ENCODE measurements at regions not wholly inside any gene's neighbourhood (a gene's known extent, or its start where the extent isn't known, plus 50 kb on each side); places are given as distances from the start of the nearest gene placed in this dataset.
A peak's percentile ranks its signal among the peaks of the same experiment; 100 is the strongest.

DNA sequence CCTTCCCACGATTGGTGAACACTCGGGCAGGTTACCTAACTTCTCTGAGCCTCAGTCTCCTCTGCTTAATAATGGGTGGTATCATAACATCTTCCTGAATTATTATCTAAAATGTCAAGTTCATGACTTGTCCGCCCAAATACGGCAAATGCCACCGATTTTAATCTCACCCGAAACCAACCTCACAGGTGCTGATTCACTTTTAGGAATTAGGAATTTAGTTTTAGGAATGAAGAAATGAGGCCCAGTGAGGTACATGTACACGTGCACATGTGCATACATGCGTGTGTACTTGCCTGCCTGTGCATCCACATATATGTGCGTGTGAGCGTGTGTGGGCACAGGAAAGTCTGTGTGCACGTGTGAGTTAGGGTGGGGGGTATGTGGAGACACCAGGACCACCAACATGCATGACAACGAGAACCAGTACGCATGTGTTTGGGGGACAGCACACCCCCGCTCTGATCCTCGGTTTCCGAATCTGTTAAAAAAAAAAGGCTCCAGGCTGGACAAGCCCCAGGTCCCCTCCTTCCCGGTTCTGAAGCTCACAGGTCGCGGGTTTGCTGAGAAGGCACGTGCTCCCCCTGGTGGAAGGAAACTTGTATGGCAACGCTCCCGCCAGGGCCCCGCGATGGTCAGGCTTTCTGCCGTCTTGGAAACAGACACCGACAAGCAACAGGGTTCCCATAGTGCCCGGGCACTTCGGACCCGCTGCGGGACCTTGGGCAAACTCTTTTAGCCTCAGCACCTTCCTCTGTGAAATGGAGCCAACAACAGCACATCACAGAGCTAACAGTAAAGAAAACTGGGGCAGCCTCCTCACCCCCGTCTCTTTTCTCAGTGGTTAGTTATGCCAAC lies 219.2 kb downstream of the RBFOX3 start:
- DNase-seq = peak; percentile 7 to 37

DNA sequence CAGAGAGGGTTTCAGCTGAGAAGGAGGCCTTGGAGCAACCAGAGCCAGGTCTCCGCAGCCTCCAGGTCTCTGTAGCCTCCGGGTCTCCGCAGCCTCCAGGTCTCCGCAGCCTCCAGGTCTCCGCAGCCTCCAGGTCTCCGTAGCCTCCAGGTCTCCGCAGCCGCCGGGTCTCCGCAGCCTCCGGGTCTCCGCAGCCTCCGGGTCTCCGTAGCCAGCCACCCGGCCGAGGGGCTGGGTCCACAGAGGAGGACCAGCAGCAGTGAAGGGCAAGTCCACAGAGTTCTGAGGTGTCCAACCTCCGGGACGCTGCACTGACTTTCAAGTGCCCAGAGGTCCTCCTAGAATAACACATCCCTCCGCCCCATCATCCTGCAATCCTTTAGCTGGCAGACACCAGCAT lies 221.0 kb downstream of the RBFOX3 start:
- DNase-seq = no peak

DNA sequence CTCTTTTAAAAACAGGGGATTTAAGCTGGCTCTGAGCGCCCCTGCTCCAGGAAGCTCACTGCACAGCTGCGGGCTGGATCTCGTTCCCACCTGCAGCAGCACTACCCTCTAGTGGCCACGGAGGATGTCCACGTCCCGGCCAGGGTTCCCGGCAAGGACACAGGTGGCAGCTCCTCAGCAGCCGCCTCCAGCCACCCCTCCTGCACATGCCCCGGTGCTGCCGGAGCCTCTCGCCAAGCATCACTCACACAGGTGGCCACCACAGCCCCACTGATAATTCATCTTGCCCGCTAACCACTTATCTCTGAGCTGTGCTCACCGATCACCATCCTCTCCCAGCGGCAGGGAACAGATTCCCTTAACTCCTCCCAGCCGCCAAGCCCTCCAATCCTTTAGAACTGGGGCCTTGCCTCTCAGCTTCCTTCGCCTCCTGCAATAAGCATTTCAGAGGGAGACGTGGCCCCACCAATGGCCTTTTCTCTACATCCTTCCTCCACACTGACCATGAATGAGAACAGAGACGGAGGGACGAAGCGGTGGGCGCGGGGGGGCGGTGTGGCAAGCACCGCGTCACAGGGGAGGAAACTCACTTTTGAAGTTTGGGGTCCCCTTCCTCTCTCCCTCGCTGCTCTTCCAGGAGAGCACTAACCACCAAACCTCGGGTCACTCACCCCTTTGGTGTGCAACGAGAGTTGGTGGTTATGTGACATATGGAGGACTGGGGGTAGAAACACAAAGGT lies 222.1 kb downstream of the RBFOX3 start:
- no peak for DNase-seq

DNA sequence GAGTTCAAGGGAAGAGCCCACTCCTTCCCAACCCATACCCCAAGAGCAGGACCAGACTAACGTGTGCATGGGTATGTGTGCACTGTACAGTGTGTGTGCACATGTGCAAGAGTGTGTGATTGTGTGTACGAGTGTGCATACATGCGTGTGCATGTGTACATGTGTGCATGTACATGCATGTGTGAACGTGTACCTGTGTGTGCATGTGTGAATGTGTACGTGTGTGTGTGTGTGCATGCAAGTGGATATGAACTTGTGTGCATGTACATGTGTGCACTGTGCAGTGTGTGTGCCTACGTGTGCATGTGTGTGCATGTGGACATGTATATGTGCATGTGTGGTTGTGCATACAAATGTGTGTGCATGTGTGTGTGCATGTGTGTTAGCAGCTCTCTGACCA lies 223.1 kb downstream of the RBFOX3 start:
- no peak for DNase-seq

DNA sequence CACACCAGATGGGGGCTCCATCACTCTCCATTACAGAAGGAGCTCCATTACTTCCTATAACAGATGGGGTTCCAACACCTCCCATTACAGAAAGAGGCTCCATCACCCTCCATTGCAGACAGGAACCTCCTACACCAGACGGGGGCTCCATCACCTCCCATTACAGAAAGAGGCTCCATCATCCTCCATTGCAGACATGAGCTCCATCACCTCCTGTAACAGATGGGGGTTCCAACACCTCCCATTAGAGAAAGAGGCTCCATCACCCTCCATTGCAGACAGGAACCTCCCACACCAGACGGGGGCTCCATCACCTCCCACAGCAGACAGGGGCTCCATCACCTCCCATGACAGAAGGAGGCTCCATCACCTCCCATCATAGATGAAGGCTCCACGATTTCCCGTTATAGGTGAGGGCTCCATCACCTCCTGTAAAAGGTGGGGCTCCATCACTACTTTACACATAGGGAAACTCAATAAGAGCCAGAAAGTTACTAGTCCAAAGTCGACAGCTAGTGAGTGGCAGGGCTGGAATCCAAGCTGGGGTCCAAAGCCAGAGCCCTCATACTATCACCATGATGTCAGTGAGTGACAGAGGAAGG lies 224.8 kb downstream of the RBFOX3 start:
- DNase-seq = no peak

DNA sequence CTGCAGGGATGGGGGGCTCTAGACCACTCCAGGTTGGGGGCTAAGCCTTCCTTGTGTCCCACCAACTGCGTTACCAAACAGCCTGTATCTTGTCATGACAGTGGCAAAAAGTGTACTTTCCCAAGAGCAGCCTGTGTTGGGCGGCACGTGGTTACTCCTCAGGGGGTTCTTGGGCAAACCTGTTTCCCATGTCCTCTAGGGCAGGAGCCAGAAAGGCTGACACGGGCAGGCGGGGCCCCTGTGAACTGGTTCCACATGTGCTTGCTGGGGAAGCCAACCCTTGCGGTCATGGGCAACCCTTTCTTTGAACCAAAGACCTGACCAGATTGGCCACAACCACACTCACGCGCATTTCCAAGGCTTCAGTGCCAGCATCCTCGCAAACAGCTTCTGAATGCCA lies 228.5 kb downstream of the RBFOX3 start:
- no peak for DNase-seq

DNA sequence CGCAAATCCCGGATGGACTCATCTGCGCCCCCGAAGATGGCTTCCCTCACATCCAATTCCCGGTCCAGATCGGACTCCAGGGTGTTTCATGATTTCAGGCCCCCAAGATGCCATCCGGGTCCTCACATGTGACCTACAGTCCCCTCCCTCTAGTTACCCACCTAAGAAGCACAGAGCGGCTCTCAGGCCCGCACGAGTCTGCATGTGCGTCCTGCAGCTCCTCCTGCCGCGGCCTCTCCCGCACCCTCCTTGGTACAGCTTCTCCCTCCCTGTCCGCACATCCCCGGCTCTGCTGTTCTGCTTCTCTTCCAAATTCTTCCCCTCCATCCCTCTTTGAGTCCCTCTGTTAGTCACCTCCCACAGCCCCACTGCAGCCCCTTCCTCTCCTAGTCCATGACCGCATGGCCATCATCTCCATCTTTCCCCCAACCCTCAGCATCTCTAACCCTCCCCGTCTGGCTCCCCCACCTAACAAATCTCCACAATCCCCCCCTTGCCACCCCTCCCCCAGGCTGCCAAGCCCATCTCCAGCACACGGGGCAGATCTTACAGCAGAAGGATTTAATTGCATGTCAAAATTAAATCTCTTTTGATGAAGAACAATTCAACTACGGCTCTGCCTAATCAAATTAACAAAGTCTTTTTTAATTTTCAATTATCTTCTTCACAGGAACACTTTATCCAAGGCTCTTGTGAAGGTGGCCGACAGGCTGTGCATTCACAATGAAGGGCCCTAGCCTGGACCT lies 231.0 kb downstream of the RBFOX3 start:
- no peak for DNase-seq

DNA sequence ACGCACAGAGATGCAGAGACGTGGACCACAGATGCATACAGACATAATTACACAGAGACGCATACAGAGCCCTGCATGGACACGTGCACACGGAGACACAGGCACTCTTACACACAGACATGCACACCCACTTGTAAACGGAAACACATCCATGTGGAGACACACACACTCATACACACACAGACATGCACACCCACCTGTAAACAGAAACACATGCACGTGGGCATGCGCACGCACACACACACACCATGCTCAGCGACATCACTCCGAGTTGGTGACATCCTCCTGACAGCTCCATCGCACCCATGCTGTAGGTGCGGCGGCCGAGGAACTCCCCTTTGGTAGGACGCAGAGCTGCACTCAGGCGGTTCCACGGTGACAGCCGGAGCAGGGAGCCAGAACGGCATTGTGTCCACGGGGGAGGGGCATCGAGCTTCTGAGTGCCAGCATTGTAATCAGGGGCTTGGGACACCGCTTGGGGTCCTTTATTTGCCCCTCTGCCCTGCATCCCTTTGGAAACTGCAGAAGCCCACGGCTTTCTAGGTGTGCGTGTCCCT lies 233.5 kb downstream of the RBFOX3 start:
- DNase-seq = no peak

DNA sequence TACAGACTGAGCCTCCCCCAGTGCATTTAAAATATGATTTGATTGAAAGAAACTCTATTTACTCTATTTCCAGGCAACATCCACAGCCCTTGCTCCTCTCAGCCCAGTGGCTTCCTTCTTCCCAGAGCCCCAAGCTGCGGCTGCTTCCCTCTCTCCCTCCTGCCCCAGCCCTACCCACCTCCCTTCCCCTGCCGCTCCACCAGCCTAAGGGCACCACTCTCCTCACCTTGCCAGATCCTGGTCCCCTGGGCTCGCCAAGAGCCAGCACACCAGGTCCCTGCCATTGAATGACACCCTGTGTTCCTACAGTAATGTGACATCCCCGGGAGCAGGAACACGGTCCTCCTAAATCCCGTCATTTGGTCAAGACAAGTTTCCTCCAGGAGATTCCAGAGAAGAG lies 236.0 kb downstream of the RBFOX3 start:
- no peak for DNase-seq

DNA sequence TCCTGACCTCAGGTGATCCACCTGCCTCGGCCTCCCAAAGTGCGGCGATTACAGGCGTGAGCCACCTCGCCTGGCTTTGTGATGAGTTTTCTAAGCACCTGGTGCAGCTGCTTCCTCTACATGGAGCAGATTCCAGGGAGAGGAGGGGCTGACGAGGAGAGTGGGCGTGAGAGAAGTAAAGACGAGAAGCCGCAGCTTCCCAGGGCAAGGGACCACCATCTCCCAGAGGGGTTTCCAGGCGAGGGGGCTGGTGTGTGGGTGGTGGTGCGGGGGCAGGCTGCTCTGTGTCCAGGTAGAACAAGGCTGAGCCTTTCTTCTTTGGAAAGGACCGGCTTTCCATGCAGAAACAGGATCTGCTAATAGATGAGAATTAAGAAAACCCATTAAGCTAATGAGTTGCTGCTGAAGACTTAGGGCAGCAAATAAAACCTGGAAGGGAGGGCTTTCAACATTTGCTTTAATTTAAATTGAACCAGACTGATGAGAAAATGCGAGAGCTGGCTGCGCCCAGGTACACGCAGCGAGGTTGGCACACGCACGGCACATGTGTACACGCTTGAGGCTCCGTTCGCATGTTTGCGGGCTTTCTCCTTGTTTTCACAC lies 236.7 kb downstream of the RBFOX3 start:
- no peak for DNase-seq

DNA sequence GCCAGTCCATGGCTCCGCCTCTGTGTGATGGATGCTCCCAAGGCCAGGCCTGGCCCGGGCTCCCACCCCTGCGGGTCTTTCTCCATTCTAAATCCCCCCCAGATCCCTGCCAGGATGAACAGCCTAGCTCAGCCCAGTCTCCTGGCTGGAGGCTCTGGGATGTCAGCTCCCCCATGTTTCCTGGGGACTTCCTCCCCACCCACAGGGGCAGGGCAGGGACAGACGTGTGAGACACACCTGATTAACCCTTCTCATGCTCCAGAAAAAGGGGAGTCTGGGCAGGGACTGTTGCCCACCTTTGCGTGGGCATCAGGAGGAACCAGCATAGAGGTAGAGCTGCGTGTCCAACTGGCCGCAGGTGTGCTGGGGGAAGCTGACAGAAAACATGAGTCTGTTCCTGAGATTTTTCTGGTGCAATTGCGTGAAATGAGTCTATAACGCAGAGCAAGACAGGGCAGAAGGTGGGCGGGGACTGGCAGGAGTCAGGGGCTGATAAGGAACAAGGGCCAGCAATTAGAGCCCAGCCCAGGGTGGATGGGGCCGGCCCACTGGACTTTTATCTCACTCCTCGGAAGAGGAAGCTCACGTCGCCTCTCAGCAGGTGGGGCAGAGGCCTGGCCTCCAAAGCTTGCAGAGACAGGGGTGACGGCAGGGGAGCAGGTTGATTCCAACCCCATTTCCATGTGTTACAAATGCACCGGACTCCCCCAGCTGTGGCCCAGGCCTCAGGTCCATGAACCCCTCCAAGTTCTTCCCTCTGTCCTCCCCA lies 238.2 kb downstream of the RBFOX3 start:
- no peak for DNase-seq

DNA sequence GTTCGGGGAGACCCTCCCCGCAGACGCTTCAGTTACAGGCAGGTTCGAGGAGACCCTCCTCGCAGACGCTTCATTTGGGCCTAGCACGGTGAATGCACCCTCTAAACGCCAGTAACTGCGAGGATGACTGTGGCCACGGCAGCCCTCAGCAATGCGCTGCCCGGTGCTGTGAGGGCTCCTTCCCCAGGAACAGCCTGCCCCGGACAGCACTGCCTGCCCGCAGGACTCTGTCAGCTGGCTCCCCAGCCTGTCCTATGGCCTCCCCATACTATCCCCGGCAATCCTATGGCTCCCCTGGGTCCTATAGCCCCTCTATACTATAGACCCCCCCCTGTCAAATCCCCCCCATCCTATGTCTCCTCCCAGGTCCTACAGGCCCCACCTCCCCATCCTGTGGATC lies 238.9 kb downstream of the RBFOX3 start:
- no peak for DNase-seq

DNA sequence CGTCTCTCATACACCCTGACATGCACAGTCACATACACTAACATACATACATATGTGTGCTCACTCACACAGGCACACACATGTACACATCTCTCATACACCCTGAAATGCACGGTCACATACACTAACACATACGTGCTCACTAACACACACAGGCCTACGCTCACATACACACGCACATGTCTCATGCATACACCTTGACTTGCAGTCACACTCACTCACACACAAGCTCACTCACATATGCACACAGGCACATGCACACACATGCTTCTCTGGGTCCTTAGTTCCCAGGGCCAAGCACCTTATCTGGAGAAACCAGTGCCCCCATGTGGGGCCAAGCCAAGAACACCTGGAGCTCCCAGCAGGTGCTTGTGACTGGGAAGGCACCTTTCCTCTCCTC lies 240.3 kb downstream of the RBFOX3 start:
- DNase-seq = no peak

DNA sequence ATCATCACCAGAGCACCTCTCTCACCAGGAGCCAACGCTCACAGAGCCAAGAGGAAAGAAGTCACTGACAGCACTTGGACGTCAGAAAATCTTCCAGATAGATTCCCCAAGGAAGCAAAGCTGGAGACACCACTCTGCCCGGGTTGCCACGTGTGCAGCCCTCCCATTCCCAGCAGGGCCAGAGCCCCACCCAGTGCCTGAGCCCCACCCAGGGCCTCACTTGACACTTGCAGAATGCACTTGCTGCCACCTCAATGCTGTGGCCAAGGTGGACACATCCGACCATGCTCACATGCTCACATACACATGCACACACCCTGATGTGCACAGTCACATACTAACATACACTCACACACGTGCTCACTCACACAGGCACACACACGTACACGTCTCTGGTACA lies 240.7 kb downstream of the RBFOX3 start:
- DNase-seq = no peak

DNA sequence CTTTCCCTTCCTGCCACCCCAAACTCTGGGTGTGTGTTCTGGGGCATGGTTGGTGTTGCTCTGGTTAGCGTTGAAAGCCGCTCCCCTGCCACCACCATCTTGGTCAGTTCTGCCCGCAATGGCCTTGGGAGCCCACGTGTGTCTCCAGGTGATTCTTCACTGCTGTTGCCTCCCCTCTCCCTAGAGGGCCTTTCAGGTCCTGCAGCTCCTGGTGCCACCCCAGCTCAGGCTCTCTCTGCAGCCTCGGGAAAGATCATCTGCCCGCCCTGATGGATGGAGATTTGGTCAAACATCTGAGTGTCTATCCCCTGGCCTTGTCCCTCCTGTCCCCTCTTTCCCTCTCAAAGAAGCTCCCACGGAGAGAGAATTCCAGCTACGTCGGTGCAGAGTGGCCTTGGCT lies 241.3 kb downstream of the RBFOX3 start:
- DNase-seq = no peak

DNA sequence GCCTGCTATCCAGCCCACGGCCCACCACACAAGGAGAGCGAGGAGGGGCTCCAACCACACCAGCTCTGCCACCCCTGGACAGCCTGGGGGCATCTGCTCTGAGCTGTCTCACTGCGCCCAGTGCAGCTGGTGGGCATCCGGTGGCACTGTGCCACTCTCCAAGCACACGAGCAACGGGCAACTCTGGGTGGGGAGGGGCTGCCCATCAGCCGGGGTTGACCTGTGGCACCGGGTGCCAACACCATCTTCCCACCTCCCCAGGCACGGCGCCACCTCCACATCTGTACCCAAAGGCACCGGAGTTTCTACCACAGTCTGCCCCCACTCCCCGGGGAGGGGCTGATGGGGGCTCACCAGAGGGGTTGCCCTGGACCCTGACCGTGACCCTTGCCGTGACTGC lies 241.8 kb downstream of the RBFOX3 start:
- DNase-seq = no peak

DNA sequence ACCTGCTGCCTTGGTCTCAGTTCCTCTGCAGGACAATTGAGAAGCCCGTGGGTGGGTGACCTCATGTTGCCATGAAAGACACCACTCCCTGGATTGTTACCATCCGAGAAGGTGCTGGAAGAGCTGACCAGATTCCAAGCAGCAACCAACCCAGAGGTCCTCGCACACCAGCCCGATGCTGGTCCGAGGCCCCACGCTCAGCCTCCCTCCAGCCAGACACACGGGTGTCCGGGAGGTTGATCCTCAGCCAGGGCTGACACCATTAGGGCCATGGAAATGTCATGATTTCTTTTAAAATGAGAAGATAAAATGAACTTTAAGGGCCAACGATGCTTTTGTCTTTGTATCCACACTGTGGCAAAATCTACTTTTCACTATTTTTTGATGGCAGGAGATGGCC lies 242.3 kb downstream of the RBFOX3 start:
- no peak for DNase-seq

DNA sequence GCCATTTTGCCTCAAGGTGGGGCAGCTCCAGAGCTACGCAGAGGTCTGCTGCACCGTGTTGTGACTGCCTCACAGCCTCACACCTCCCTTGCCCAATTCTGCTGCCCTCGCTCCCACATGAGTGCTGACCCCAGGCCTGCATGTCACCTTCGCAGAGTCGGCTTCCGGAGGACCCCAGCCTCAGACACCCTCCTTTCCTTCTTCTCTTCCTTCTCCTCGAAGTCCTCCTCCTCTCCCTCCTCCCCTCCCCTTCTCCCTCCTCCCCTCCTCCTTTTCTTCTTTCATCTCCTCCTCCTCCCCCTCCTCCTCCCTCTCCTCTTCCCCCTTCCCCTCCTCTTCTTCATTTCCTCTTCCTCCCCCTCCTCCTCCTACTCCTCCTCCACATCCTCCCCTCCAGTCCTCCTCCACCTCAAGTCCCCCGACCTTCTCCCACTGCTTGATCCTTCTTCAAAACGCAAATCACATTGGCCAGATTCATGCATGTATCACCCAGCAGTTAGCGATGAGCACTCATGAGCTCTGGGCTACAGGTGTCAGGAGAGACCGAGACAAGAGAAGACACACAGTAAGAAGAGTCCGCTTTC lies 243.8 kb downstream of the RBFOX3 start:
- DNase-seq = no peak

DNA sequence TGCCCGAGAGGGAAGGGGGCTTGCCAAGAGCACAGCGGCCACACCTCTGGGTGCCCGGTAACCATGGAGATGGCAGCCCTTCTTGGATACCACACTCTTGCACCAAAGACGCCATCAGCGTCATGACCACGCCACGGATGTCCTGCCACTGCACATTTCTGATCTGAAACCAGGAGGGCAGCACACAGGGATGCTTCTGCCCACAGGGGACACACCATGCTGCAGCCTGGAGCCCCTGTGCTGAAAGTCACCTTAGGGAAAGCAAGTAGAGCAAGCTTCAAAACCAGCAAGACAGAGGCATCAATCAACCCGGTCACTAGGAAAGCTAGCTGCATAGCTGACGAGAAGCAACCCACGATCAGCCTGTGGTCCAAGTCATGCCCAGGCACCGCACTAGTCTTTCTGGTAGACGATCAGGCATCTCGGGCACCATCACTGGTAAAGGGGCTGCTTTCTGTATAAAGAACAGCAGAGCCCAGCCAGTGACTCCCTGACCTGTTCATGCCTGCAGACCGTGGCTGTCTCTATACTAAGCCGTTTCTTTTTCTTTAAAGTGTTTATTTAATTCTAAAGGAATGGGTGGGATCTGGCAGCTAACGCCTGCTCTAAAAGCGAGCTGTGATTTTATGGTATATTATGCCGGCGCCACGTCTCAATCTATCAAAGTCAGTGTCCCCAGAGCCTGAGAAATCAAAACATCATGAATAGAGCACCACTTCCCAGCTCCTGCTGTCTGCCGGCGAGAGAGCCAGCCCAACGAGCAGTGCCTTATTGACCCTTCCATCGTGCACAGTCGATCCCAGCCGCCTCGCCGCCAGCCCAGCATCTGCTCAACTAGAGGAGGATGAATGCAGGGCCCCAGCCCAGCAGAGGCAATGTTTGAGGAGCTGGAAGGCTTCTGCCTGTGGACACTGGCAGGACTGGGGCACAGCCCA lies 244.7 kb downstream of the RBFOX3 start:
- no peak for DNase-seq

DNA sequence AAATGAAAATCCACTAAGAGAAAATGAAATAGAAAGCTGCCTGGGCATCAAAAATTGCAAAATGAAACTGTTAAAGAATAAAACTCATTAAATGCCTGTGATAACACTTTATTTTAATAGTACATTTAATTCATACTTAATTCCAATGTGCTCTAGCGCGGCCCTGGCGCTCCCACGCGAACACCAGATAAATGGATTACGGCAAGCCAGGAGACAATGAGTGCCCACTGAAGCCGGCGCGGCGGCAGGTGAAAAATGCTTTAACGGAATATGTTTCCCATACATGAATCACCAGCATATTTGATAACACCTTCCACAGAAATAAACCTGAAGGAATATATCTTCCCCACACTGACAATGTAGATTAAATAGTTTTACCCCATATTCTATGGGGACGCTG lies 245.5 kb downstream of the RBFOX3 start:
- no peak for DNase-seq
